IPS-NIHi11 (cell line): ENCODE measurements at regions not wholly inside any gene's neighbourhood (a gene's known extent, or its start where the extent isn't known, plus 50 kb on each side); places are given as distances from the start of the nearest gene placed in this dataset.

Experiments used
- DNase-seq: peaks from one replicate; pipeline ENCODE4 v3.0.0; 2012; ENCODE audit warnings: mixed read lengths, low spot score

- no peak for DNase-seq
These were observed 169.1 kb downstream of the GUCY2F start for GRCh38 chrX:109312757-109313156.

- DNase-seq, result no peak
These were observed 171.9 kb downstream of the GUCY2F start for GRCh38 chrX:109310031-109310430.

- DNase-seq, result no peak
These were observed 180.7 kb downstream of the GUCY2F start for GRCh38 chrX:109301177-109301576.

GRCh38 chrX:109300415-109300814 is 181.5 kb downstream of the GUCY2F start:
- no peak for DNase-seq

- DNase-seq, result peak; percentile 7
These were observed 182.8 kb downstream of the GUCY2F start for GRCh38 chrX:109299091-109299490.

GRCh38 chrX:109294097-109294814 is 187.6 kb downstream of the GUCY2F start:
- no peak for DNase-seq

GRCh38 chrX:109283870-109284269 is 198.0 kb downstream of the GUCY2F start:
- DNase-seq, result no peak

GRCh38 chrX:109281483-109282275 is 200.2 kb downstream of the GUCY2F start:
- DNase-seq, result peak; percentile 10

- DNase-seq, result no peak
These were observed 207.1 kb downstream of the GUCY2F start for GRCh38 chrX:109274806-109275205.

GRCh38 chrX:109270580-109271484 is 211.1 kb downstream of the GUCY2F start:
- DNase-seq, result no peak

GRCh38 chrX:109268340-109268739 is 213.5 kb downstream of the GUCY2F start:
- DNase-seq, result no peak

- no peak for DNase-seq
These were observed 215.9 kb downstream of the GUCY2F start for GRCh38 chrX:109266034-109266433.

GRCh38 chrX:109264878-109265277 is 217.0 kb downstream of the GUCY2F start:
- DNase-seq, result no peak

- no peak for DNase-seq
These were observed 220.6 kb downstream of the GUCY2F start for GRCh38 chrX:109261279-109261678.

GRCh38 chrX:109252789-109253188 is 229.1 kb downstream of the GUCY2F start:
- no peak for DNase-seq

GRCh38 chrX:109218761-109219160 is 263.1 kb downstream of the GUCY2F start:
- no peak for DNase-seq

- no peak for DNase-seq
These were observed 282.2 kb downstream of the GUCY2F start for GRCh38 chrX:109199726-109200125.

- no peak for DNase-seq
These were observed 291.3 kb downstream of the GUCY2F start for GRCh38 chrX:109190542-109190941.

- DNase-seq, result no peak
These were observed 294.3 kb downstream of the GUCY2F start for GRCh38 chrX:109187473-109188168.

GRCh38 chrX:109186939-109187338 is 294.9 kb downstream of the GUCY2F start:
- no peak for DNase-seq

GRCh38 chrX:109184506-109185139 is 297.3 kb downstream of the GUCY2F start:
- no peak for DNase-seq
